ENCODE measurements at regions not wholly inside any gene's neighbourhood (a gene's known extent, or its start where the extent isn't known, plus 50 kb on each side); places are given as distances from the start of the nearest gene placed in this dataset.
A peak's percentile ranks its signal among the peaks of the same experiment; 100 is the strongest.
"Not testable (repeated sequence)": the region's sequence is repeated elsewhere in the genome, so short reads cannot be mapped to it uniquely, and the experiment has no call there.

GRCh38 chr6:180091-180694, 112.1 kb upstream of the DUSP22 start:
- not testable (repeated sequence) for H3K9ac ChIP-seq (ENCODE audit: low read length in 2 of 2); H3K27me3 ChIP-seq (ENCODE audit: control insufficient read depth in 1 of 2, insufficient read depth in 2 of 2, low read length in 2 of 2); H3K4me1 ChIP-seq (ENCODE audit: control insufficient read depth, insufficient read depth, low read length); H3K9me3 ChIP-seq (ENCODE audit: control insufficient read depth in 2 of 2, low read length in 2 of 2); H3K27ac ChIP-seq (ENCODE audit: low read length); H3K4me3 ChIP-seq (ENCODE audit: low read length in 2 of 2); H3K36me3 ChIP-seq (ENCODE audit: control insufficient read depth in 2 of 2, insufficient read depth in 2 of 2, low read length in 2 of 2)

GRCh38 chr6:181049-181654, 111.1 kb upstream of the DUSP22 start:
- Histone ChIP-seq H3K27me3 (ENCODE audit: control insufficient read depth in 1 of 2, insufficient read depth in 2 of 2, low read length in 2 of 2) (peaks cover 0 to 2% of the 10 kb centered on the region in 2 donors), H3K4me1 (ENCODE audit: control insufficient read depth, insufficient read depth, low read length) (peaks cover 4% of the 10 kb centered on the region), H3K4me3 (ENCODE audit: low read length in 2 of 2) (no peak overlapping the region), H3K9ac (ENCODE audit: low read length in 2 of 2) (no peak overlapping the region), H3K9me3 (ENCODE audit: control insufficient read depth in 2 of 2, low read length in 2 of 2) (no peaks in the 10 kb centered on the region), H3K36me3 (ENCODE audit: control insufficient read depth in 2 of 2, insufficient read depth in 2 of 2, low read length in 2 of 2) (no peaks in the 10 kb centered on the region), H3K27ac (ENCODE audit: low read length) (no peak overlapping the region)

- no peak overlapping the region for H3K27ac ChIP-seq (ENCODE audit: low read length)
- H3K4me1 ChIP-seq (ENCODE audit: control insufficient read depth, insufficient read depth, low read length): peaks cover 16% of the 10 kb centered on the region
- H3K27me3 ChIP-seq (ENCODE audit: control insufficient read depth in 1 of 2, insufficient read depth in 2 of 2, low read length in 2 of 2): no peaks in the 10 kb centered on the region
- no peak overlapping the region for H3K4me3 ChIP-seq (ENCODE audit: low read length in 2 of 2)
- no peaks in the 10 kb centered on the region for H3K36me3 ChIP-seq (ENCODE audit: control insufficient read depth in 2 of 2, insufficient read depth in 2 of 2, low read length in 2 of 2)
- H3K9me3 ChIP-seq (ENCODE audit: control insufficient read depth in 2 of 2, low read length in 2 of 2): no peaks in the 10 kb centered on the region
- no peak overlapping the region for H3K9ac ChIP-seq (ENCODE audit: low read length in 2 of 2)
Measured at GRCh38 chr6:183668-184067, 108.6 kb upstream of the DUSP22 start.

GRCh38 chr6:184161-184700, 108.1 kb upstream of the DUSP22 start:
- peaks cover 16% of the 10 kb centered on the region for H3K4me1 ChIP-seq (ENCODE audit: control insufficient read depth, insufficient read depth, low read length)
- no peaks in the 10 kb centered on the region for H3K36me3 ChIP-seq (ENCODE audit: control insufficient read depth in 2 of 2, insufficient read depth in 2 of 2, low read length in 2 of 2)
- H3K9me3 ChIP-seq (ENCODE audit: control insufficient read depth in 2 of 2, low read length in 2 of 2): no peaks in the 10 kb centered on the region

GRCh38 chr6:186340-186965, 105.8 kb upstream of the DUSP22 start:
- Histone ChIP-seq H3K27me3 (ENCODE audit: control insufficient read depth in 1 of 2, insufficient read depth in 2 of 2, low read length in 2 of 2) (no peaks in the 10 kb centered on the region), H3K4me3 (ENCODE audit: low read length in 2 of 2) (peak overlapping the region in 1 of 2 donors; percentile 29), H3K9ac (ENCODE audit: low read length in 2 of 2) (peak overlapping the region; percentile 21 to 73), H3K36me3 (ENCODE audit: control insufficient read depth in 2 of 2, insufficient read depth in 2 of 2, low read length in 2 of 2) (no peaks in the 10 kb centered on the region), H3K4me1 (ENCODE audit: control insufficient read depth, insufficient read depth, low read length) (peaks cover 16% of the 10 kb centered on the region), H3K9me3 (ENCODE audit: control insufficient read depth in 2 of 2, low read length in 2 of 2) (no peaks in the 10 kb centered on the region), H3K27ac (ENCODE audit: low read length) (peak overlapping the region; percentile 91)

More at GRCh38 chr6:184161-184700, 108.1 kb upstream of the DUSP22 start:
- H3K9ac ChIP-seq (ENCODE audit: low read length in 2 of 2): no peak overlapping the region
- H3K27ac ChIP-seq (ENCODE audit: low read length): no peak overlapping the region
- no peaks in the 10 kb centered on the region for H3K27me3 ChIP-seq (ENCODE audit: control insufficient read depth in 1 of 2, insufficient read depth in 2 of 2, low read length in 2 of 2)
- H3K4me3 ChIP-seq (ENCODE audit: low read length in 2 of 2): no peak overlapping the region

- H3K9me3 ChIP-seq (ENCODE audit: control insufficient read depth in 2 of 2, low read length in 2 of 2): no peaks in the 10 kb centered on the region
- no peaks in the 10 kb centered on the region for H3K36me3 ChIP-seq (ENCODE audit: control insufficient read depth in 2 of 2, insufficient read depth in 2 of 2, low read length in 2 of 2)
- peaks cover 16% of the 10 kb centered on the region for H3K4me1 ChIP-seq (ENCODE audit: control insufficient read depth, insufficient read depth, low read length)
- H3K27ac ChIP-seq (ENCODE audit: low read length): peak overlapping the region; percentile 91
- peak overlapping the region; percentile 21 to 73 for H3K9ac ChIP-seq (ENCODE audit: low read length in 2 of 2)
- peak overlapping the region in 1 of 2 donors; percentile 29 for H3K4me3 ChIP-seq (ENCODE audit: low read length in 2 of 2)
- H3K27me3 ChIP-seq (ENCODE audit: control insufficient read depth in 1 of 2, insufficient read depth in 2 of 2, low read length in 2 of 2): no peaks in the 10 kb centered on the region
Measured at GRCh38 chr6:187210-187861, 105.0 kb upstream of the DUSP22 start.

GRCh38 chr6:188821-189655, 103.2 kb upstream of the DUSP22 start:
- Histone ChIP-seq H3K27ac (ENCODE audit: low read length) (no peak overlapping the region), H3K9me3 (ENCODE audit: control insufficient read depth in 2 of 2, low read length in 2 of 2) (no peaks in the 10 kb centered on the region), H3K4me1 (ENCODE audit: control insufficient read depth, insufficient read depth, low read length) (peaks cover 16% of the 10 kb centered on the region), H3K36me3 (ENCODE audit: control insufficient read depth in 2 of 2, insufficient read depth in 2 of 2, low read length in 2 of 2) (no peaks in the 10 kb centered on the region), H3K27me3 (ENCODE audit: control insufficient read depth in 1 of 2, insufficient read depth in 2 of 2, low read length in 2 of 2) (no peaks in the 10 kb centered on the region), H3K9ac (ENCODE audit: low read length in 2 of 2) (peak overlapping the region in 1 of 2 donors; percentile 13), H3K4me3 (ENCODE audit: low read length in 2 of 2) (no peak overlapping the region)

GRCh38 chr6:189676-190075, 102.6 kb upstream of the DUSP22 start:
- H3K4me3 ChIP-seq (ENCODE audit: low read length in 2 of 2): no peak overlapping the region
- no peaks in the 10 kb centered on the region for H3K9me3 ChIP-seq (ENCODE audit: control insufficient read depth in 2 of 2, low read length in 2 of 2)
- H3K4me1 ChIP-seq (ENCODE audit: control insufficient read depth, insufficient read depth, low read length): peaks cover 16% of the 10 kb centered on the region
- no peak overlapping the region for H3K9ac ChIP-seq (ENCODE audit: low read length in 2 of 2)
- H3K27me3 ChIP-seq (ENCODE audit: control insufficient read depth in 1 of 2, insufficient read depth in 2 of 2, low read length in 2 of 2): no peaks in the 10 kb centered on the region
- no peak overlapping the region for H3K27ac ChIP-seq (ENCODE audit: low read length)
- no peaks in the 10 kb centered on the region for H3K36me3 ChIP-seq (ENCODE audit: control insufficient read depth in 2 of 2, insufficient read depth in 2 of 2, low read length in 2 of 2)

GRCh38 chr6:190596-191395, 101.5 kb upstream of the DUSP22 start:
- no peak overlapping the region for H3K4me3 ChIP-seq (ENCODE audit: low read length in 2 of 2)
- no peaks in the 10 kb centered on the region for H3K36me3 ChIP-seq (ENCODE audit: control insufficient read depth in 2 of 2, insufficient read depth in 2 of 2, low read length in 2 of 2)
- no peak overlapping the region for H3K27ac ChIP-seq (ENCODE audit: low read length)
- H3K27me3 ChIP-seq (ENCODE audit: control insufficient read depth in 1 of 2, insufficient read depth in 2 of 2, low read length in 2 of 2): no peaks in the 10 kb centered on the region
- H3K9ac ChIP-seq (ENCODE audit: low read length in 2 of 2): no peak overlapping the region
- H3K4me1 ChIP-seq (ENCODE audit: control insufficient read depth, insufficient read depth, low read length): peaks cover 19% of the 10 kb centered on the region
- no peaks in the 10 kb centered on the region for H3K9me3 ChIP-seq (ENCODE audit: control insufficient read depth in 2 of 2, low read length in 2 of 2)
